ENCODE measurements at regions not wholly inside any gene's neighbourhood (a gene's known extent, or its start where the extent isn't known, plus 50 kb on each side); places are given as distances from the start of the nearest gene placed in this dataset.

DNA sequence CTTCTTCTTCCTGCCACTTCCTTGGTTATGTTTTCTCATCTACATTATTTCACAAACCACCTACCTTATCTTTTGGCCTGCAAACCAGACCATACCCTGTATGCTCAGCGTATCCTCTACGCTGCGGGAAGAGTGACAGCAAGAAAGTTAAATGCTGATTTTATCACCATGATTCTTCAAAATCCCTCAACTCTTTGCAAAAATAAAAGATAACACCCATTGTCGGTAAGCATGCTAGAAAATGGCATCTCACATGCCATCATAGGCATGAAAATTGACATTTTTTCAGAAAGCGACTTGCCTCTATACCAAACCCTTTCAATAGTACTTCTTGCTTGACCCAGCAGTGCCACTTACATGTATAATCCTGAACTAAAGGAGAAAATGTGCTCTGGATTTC lies 102.0 kb downstream of the HPGD start:
- no peak for TF ChIP-seq EP300 (conservative IDR thresholded peaks at IDR 0.05; ENCODE audit: poor library complexity, severe bottlenecking)
- no peak for TF ChIP-seq POLR2AphosphoS5 (IDR thresholded peaks at IDR 0.05)
- TF ChIP-seq, protein P1, sequence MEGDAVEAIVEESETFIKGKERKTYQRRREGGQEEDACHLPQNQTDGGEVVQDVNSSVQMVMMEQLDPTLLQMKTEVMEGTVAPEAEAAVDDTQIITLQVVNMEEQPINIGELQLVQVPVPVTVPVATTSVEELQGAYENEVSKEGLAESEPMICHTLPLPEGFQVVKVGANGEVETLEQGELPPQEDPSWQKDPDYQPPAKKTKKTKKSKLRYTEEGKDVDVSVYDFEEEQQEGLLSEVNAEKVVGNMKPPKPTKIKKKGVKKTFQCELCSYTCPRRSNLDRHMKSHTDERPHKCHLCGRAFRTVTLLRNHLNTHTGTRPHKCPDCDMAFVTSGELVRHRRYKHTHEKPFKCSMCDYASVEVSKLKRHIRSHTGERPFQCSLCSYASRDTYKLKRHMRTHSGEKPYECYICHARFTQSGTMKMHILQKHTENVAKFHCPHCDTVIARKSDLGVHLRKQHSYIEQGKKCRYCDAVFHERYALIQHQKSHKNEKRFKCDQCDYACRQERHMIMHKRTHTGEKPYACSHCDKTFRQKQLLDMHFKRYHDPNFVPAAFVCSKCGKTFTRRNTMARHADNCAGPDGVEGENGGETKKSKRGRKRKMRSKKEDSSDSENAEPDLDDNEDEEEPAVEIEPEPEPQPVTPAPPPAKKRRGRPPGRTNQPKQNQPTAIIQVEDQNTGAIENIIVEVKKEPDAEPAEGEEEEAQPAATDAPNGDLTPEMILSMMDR (IDR thresholded peaks at IDR 0.05; ENCODE audit: poor library complexity, severe bottlenecking) = no peak
- TF ChIP-seq, protein P2, sequence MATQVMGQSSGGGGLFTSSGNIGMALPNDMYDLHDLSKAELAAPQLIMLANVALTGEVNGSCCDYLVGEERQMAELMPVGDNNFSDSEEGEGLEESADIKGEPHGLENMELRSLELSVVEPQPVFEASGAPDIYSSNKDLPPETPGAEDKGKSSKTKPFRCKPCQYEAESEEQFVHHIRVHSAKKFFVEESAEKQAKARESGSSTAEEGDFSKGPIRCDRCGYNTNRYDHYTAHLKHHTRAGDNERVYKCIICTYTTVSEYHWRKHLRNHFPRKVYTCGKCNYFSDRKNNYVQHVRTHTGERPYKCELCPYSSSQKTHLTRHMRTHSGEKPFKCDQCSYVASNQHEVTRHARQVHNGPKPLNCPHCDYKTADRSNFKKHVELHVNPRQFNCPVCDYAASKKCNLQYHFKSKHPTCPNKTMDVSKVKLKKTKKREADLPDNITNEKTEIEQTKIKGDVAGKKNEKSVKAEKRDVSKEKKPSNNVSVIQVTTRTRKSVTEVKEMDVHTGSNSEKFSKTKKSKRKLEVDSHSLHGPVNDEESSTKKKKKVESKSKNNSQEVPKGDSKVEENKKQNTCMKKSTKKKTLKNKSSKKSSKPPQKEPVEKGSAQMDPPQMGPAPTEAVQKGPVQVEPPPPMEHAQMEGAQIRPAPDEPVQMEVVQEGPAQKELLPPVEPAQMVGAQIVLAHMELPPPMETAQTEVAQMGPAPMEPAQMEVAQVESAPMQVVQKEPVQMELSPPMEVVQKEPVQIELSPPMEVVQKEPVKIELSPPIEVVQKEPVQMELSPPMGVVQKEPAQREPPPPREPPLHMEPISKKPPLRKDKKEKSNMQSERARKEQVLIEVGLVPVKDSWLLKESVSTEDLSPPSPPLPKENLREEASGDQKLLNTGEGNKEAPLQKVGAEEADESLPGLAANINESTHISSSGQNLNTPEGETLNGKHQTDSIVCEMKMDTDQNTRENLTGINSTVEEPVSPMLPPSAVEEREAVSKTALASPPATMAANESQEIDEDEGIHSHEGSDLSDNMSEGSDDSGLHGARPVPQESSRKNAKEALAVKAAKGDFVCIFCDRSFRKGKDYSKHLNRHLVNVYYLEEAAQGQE (IDR thresholded peaks at IDR 0.05; ENCODE audit: borderline replicate concordance) = no peak
- no peak for TF ChIP-seq EZH2 (IDR thresholded peaks at IDR 0.05; ENCODE audit: borderline replicate concordance, insufficient read depth, low read length, poor library complexity, severe bottlenecking)
- no peak for TF ChIP-seq MXI1 (conservative IDR thresholded peaks at IDR 0.05; ENCODE audit: poor library complexity, severe bottlenecking)
- no peak for TF ChIP-seq TAF1 (IDR thresholded peaks at IDR 0.05; ENCODE audit: low read depth)
